ENCODE measurements at regions not wholly inside any gene's neighbourhood (a gene's known extent, or its start where the extent isn't known, plus 50 kb on each side); places are given as distances from the start of the nearest gene placed in this dataset.

- 62 to 79% (median 71%) methylated on average over 3 of the region's 3 CpGs for WGBS, 5 donors
Observed at GRCh38 chr3:134106580-134106979, 76.9 kb upstream of the SLCO2A1 start.

GRCh38 chr3:134105876-134106556 lies 76.3 kb upstream of the SLCO2A1 start:
- WGBS, 5 donors: 85 to 95% (median 87%) methylated on average over 2 of the region's 2 CpGs
- intact Hi-C loops (cut with DNase I; ENCODE audit: low total_unique reads): no loop called here
- no peak overlapping the region for H3K4me3 ChIP-seq

More at GRCh38 chr3:134106580-134106979, 76.9 kb upstream of the SLCO2A1 start:
- Histone ChIP-seq H3K27me3 (no peaks in the 10 kb centered on the region), H3K36me3 (no peaks in the 10 kb centered on the region), H3K4me3 (no peak overlapping the region), H3K4me1 (no peaks in the 10 kb centered on the region), H3K27ac (no peak overlapping the region), H3K9me3 (peaks cover 0 to 12% (median 7%) of the 10 kb centered on the region in 4 donors)
- TF ChIP-seq POLR2AphosphoS5 (IDR thresholded peaks at IDR 0.05): no peak
- TF ChIP-seq CTCF (IDR thresholded peaks at IDR 0.05): no peak
- TF ChIP-seq EP300 (IDR thresholded peaks at IDR 0.05): no peak
- TF ChIP-seq POLR2A (IDR thresholded peaks at IDR 0.05): no peak
- intact Hi-C loops (cut with DNase I; ENCODE audit: low total_unique reads): no loop called here
- no peak for DNase-seq

GRCh38 chr3:134104031-134104430 lies 74.3 kb upstream of the SLCO2A1 start:
- Histone ChIP-seq H3K27me3 (no peaks in the 10 kb centered on the region), H3K9me3 (peaks cover 0 to 28% (median 11%) of the 10 kb centered on the region in 4 donors), H3K4me1 (no peaks in the 10 kb centered on the region), H3K27ac (no peak overlapping the region), H3K36me3 (no peaks in the 10 kb centered on the region), H3K4me3 (no peak overlapping the region)
- no peak for DNase-seq
- intact Hi-C loops (cut with DNase I; ENCODE audit: low total_unique reads): no loop called here
- 62 to 75% (median 68%) methylated on average over 2 of the region's 2 CpGs for WGBS, 5 donors
- TF ChIP-seq CTCF (IDR thresholded peaks at IDR 0.05) (no peak), POLR2A (IDR thresholded peaks at IDR 0.05) (no peak), POLR2AphosphoS5 (IDR thresholded peaks at IDR 0.05) (no peak), EP300 (IDR thresholded peaks at IDR 0.05) (no peak)

More at GRCh38 chr3:134105876-134106556, 76.3 kb upstream of the SLCO2A1 start:
- no peak overlapping the region for H3K27ac ChIP-seq
- no peak for DNase-seq
- H3K36me3 ChIP-seq: no peaks in the 10 kb centered on the region
- H3K27me3 ChIP-seq: no peaks in the 10 kb centered on the region
- peaks cover 0 to 18% (median 8%) of the 10 kb centered on the region in 4 donors for H3K9me3 ChIP-seq
- no peaks in the 10 kb centered on the region for H3K4me1 ChIP-seq
- no peak for TF ChIP-seq CTCF (IDR thresholded peaks at IDR 0.05)
- TF ChIP-seq POLR2A (IDR thresholded peaks at IDR 0.05): no peak
- no peak for TF ChIP-seq EP300 (IDR thresholded peaks at IDR 0.05)
- TF ChIP-seq POLR2AphosphoS5 (IDR thresholded peaks at IDR 0.05): no peak

- Histone ChIP-seq H3K27me3 (no peaks in the 10 kb centered on the region), H3K4me1 (no peaks in the 10 kb centered on the region), H3K9me3 (peaks cover 0 to 28% (median 11%) of the 10 kb centered on the region in 4 donors), H3K27ac (no peak overlapping the region), H3K36me3 (no peaks in the 10 kb centered on the region), H3K4me3 (no peak overlapping the region)
- DNase-seq: no peak
- intact Hi-C loops (cut with DNase I; ENCODE audit: low total_unique reads): no loop called here
- WGBS, 5 donors: 81 to 96% (median 95%) methylated on average over 1 of the region's 1 CpG
- TF ChIP-seq POLR2AphosphoS5 (IDR thresholded peaks at IDR 0.05) (no peak), EP300 (IDR thresholded peaks at IDR 0.05) (no peak), POLR2A (IDR thresholded peaks at IDR 0.05) (no peak), CTCF (IDR thresholded peaks at IDR 0.05) (no peak)
Observed at GRCh38 chr3:134103470-134103869, 73.7 kb upstream of the SLCO2A1 start.

Data from stomach (tissue), 8 donors.